HG02588 (cell line): ENCODE measurements at regions not wholly inside any gene's neighbourhood (a gene's known extent, or its start where the extent isn't known, plus 50 kb on each side); places are given as distances from the start of the nearest gene placed in this dataset.
A peak's percentile ranks its signal among the peaks of the same experiment; 100 is the strongest.

Experiments used
- ATAC-seq: cut with Tn5 transposase; IDR thresholded peaks from one replicate; pipeline ENCODE4 v1.9.1; 2021; ENCODE audit warnings: mild to moderate bottlenecking, moderate library complexity; ENCODE audit not compliant: unreplicated experiment

- no peak for ATAC-seq
Observed at GRCh38 chr2:48098539-48098938, 192.2 kb upstream of the FBXO11 start.

- ATAC-seq, result no peak
Observed at GRCh38 chr2:48104418-48104817, 198.1 kb upstream of the FBXO11 start.

GRCh38 chr2:48105848-48106247 lies 199.6 kb upstream of the FBXO11 start:
- ATAC-seq, result no peak

- ATAC-seq, result no peak
Observed at GRCh38 chr2:48107326-48107925, 201.1 kb upstream of the FBXO11 start.

- ATAC-seq, result no peak
Observed at GRCh38 chr2:48108455-48108854, 202.2 kb upstream of the FBXO11 start.

GRCh38 chr2:48109491-48110204 lies 203.3 kb upstream of the FBXO11 start:
- ATAC-seq, result no peak

- ATAC-seq, result no peak
Observed at GRCh38 chr2:48110492-48110891, 204.0 kb upstream of the FOXN2 start.

GRCh38 chr2:48112911-48113680 lies 201.4 kb upstream of the FOXN2 start:
- no peak for ATAC-seq

- no peak for ATAC-seq
Observed at GRCh38 chr2:48113767-48114166, 200.7 kb upstream of the FOXN2 start.

- ATAC-seq, result peak; percentile 46
Observed at GRCh38 chr2:48114256-48114655, 200.2 kb upstream of the FOXN2 start.

- no peak for ATAC-seq
Observed at GRCh38 chr2:48116497-48116896, 198.0 kb upstream of the FOXN2 start.

GRCh38 chr2:48118895-48119294 lies 195.6 kb upstream of the FOXN2 start:
- ATAC-seq, result no peak

- ATAC-seq, result no peak
Observed at GRCh38 chr2:48120112-48120511, 194.4 kb upstream of the FOXN2 start.

- no peak for ATAC-seq
Observed at GRCh38 chr2:48120759-48121242, 193.7 kb upstream of the FOXN2 start.

GRCh38 chr2:48122166-48122565 lies 192.3 kb upstream of the FOXN2 start:
- ATAC-seq, result no peak

- no peak for ATAC-seq
Observed at GRCh38 chr2:48124592-48124991, 189.9 kb upstream of the FOXN2 start.

- ATAC-seq, result no peak
Observed at GRCh38 chr2:48126162-48126561, 188.3 kb upstream of the FOXN2 start.

GRCh38 chr2:48127612-48128191 lies 186.8 kb upstream of the FOXN2 start:
- ATAC-seq, result no peak

GRCh38 chr2:48129293-48129950 lies 185.1 kb upstream of the FOXN2 start:
- no peak for ATAC-seq

- no peak for ATAC-seq
Observed at GRCh38 chr2:48131539-48132270, 182.8 kb upstream of the FOXN2 start.
